ENCODE measurements at regions not wholly inside any gene's neighbourhood (a gene's known extent, or its start where the extent isn't known, plus 50 kb on each side); places are given as distances from the start of the nearest gene placed in this dataset.
A peak's percentile ranks its signal among the peaks of the same experiment; 100 is the strongest.

DNA sequence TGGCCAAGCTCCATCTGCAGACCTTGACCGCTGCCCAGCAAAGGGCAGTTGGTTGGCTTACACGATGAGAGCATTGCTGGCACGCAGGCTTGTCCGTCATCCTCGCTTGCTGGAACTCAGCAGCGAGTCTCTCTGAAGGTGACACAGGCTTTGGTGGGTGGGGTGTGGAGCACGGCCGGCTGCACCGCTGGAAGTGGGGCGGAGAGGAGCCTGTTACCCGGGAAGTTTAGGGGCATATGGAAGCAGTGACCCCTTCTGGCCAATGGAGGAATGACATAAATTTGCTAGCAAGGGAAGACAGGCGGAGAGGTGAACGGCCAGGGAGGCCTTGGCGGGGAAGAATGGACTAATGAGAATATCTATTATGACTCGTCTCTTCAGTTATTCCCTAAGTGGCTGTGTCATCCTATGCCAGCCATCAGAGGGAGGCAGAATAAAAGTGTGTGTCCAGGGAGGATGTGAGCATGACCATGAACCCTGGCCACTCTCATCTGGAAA, 65.9 kb upstream of the SDK2 start:
- no peak overlapping the region for H3K9ac ChIP-seq (ENCODE audit: low read length)
- no peak overlapping the region for H2AFZ ChIP-seq (ENCODE audit: insufficient read depth, low read depth, low read length, poor library complexity, severe bottlenecking)
- no peak overlapping the region for H3K4me3 ChIP-seq (ENCODE audit: control extremely low read depth in 1 of 5, extremely low read depth in 1 of 5, insufficient read depth in 1 of 5, low read depth in 2 of 5, low read length in 4 of 5)
- Mint-ChIP-seq H3K27me3 (peaks cover 17% of the 10 kb centered on the region), H3K4me3 (no peak overlapping the region), H3K27ac (no peak overlapping the region), H3K9me3 (ENCODE audit: insufficient read depth) (peaks cover 5% of the 10 kb centered on the region), H3K4me1 (peaks cover 22% of the 10 kb centered on the region)
- ATAC-seq (ENCODE audit: low read depth) (peak; percentile 61), DNase-seq (peak; percentile 77)
- no peaks in the 10 kb centered on the region for H3K79me2 ChIP-seq (ENCODE audit: control insufficient read depth, insufficient read depth, low read length)
- ChIA-PET CTCF (interaction anchor here (0.6 to 7.9 kb wide), 26 partner anchors 9 to 983 kb away, joined by 3 to 153 read pairs (median 4); partner anchors contain the start of gene SDK2), POLR2A (no interaction called here)
- peaks cover 0 to 11% (median 3%) of the 10 kb centered on the region in 4 experiments for H3K27me3 ChIP-seq (replicated peaks in 1 of 4; ENCODE audit: control extremely low read depth in 1 of 4, control insufficient read depth in 3 of 4, insufficient read depth in 4 of 4, low read length in 3 of 4)
- H4K20me1 ChIP-seq (ENCODE audit: control insufficient read depth, insufficient read depth, low read length, poor library complexity, severe bottlenecking): no peaks in the 10 kb centered on the region
- no peak overlapping the region for H3K4me2 ChIP-seq (replicated peaks; ENCODE audit: low read depth, low read length, poor library complexity, severe bottlenecking)
- WGBS (ENCODE audit: insufficient coverage): 31% methylated on average over 12 of the region's 15 CpGs
- no peak for TF ChIP-seq EZH2 (IDR thresholded peaks at IDR 0.05; ENCODE audit: borderline replicate concordance, insufficient read depth, low read depth, low read length, poor library complexity, severe bottlenecking)
- TF ChIP-seq, protein P1, sequence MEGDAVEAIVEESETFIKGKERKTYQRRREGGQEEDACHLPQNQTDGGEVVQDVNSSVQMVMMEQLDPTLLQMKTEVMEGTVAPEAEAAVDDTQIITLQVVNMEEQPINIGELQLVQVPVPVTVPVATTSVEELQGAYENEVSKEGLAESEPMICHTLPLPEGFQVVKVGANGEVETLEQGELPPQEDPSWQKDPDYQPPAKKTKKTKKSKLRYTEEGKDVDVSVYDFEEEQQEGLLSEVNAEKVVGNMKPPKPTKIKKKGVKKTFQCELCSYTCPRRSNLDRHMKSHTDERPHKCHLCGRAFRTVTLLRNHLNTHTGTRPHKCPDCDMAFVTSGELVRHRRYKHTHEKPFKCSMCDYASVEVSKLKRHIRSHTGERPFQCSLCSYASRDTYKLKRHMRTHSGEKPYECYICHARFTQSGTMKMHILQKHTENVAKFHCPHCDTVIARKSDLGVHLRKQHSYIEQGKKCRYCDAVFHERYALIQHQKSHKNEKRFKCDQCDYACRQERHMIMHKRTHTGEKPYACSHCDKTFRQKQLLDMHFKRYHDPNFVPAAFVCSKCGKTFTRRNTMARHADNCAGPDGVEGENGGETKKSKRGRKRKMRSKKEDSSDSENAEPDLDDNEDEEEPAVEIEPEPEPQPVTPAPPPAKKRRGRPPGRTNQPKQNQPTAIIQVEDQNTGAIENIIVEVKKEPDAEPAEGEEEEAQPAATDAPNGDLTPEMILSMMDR (IDR thresholded peaks at IDR 0.05): peak; percentile 81
- peaks cover 0 to 4% (median 0%) of the 10 kb centered on the region in 3 donors for H3K9me3 ChIP-seq (ENCODE audit: control extremely low read depth in 1 of 3, control insufficient read depth in 2 of 3, insufficient read depth in 1 of 3, low read length in 2 of 3)
- no peak overlapping the region for H3K27ac ChIP-seq (ENCODE audit: low read length in 2 of 2)
- peaks cover 19 to 28% of the 10 kb centered on the region in 2 donors for H3K4me1 ChIP-seq (ENCODE audit: control insufficient read depth in 2 of 2, insufficient read depth in 2 of 2, low read length in 2 of 2)
- H3K36me3 ChIP-seq (replicated peaks in 1 of 2; ENCODE audit: control extremely low read depth in 1 of 2, control insufficient read depth in 1 of 2, extremely low read depth in 1 of 2, insufficient read depth in 2 of 2, low read length in 1 of 2): no peaks in the 10 kb centered on the region
- intact Hi-C loops (cut with micrococcal nuclease): loop anchor here (2.0 to 5.0 kb wide), 4 partner anchors 68 to 983 kb away; partner anchors contain the start of gene SDK2

DNA sequence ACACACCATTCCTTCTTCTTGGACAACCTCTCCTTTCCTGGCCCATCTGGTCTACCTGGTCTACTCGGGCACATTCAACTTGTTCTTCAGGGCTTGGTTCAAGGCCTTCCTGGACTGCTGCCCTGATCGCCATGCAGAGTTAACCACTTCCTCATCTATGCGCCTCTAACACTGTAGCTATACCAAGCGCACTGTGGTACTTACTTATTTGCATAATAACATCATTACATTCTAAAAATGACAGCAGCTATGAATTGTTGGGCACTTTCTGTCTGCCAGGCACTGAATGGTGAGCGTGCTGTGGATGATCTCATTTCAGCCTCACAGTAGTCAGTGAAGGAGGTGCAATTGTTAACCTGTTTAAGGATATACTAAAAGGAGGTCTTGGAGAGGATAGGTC, 66.9 kb upstream of the SDK2 start:
- peak; percentile 83 for ATAC-seq (ENCODE audit: low read depth)
- peaks cover 20% of the 10 kb centered on the region for H3K27me3 Mint-ChIP-seq
- no peaks in the 10 kb centered on the region for H4K20me1 ChIP-seq (ENCODE audit: control insufficient read depth, insufficient read depth, low read length, poor library complexity, severe bottlenecking)
- H3K27me3 ChIP-seq (replicated peaks in 1 of 4; ENCODE audit: control extremely low read depth in 1 of 4, control insufficient read depth in 3 of 4, insufficient read depth in 4 of 4, low read length in 3 of 4): peaks cover 0 to 15% (median 3%) of the 10 kb centered on the region in 4 experiments
- no peaks in the 10 kb centered on the region for H3K36me3 ChIP-seq (replicated peaks in 1 of 2; ENCODE audit: control extremely low read depth in 1 of 2, control insufficient read depth in 1 of 2, extremely low read depth in 1 of 2, insufficient read depth in 2 of 2, low read length in 1 of 2)
- peak overlapping the region; percentile 29 for H2AFZ ChIP-seq (ENCODE audit: insufficient read depth, low read depth, low read length, poor library complexity, severe bottlenecking)
- H3K9me3 ChIP-seq (ENCODE audit: control extremely low read depth in 1 of 3, control insufficient read depth in 2 of 3, insufficient read depth in 1 of 3, low read length in 2 of 3): peaks cover 0 to 4% (median 0%) of the 10 kb centered on the region in 3 donors
- no peak overlapping the region for H3K27ac Mint-ChIP-seq
- peaks cover 5% of the 10 kb centered on the region for H3K9me3 Mint-ChIP-seq (ENCODE audit: insufficient read depth)
- H3K4me1 Mint-ChIP-seq: peaks cover 22% of the 10 kb centered on the region
- H3K4me3 Mint-ChIP-seq: no peak overlapping the region
- H3K4me3 ChIP-seq (ENCODE audit: control extremely low read depth in 1 of 5, extremely low read depth in 1 of 5, insufficient read depth in 1 of 5, low read depth in 2 of 5, low read length in 4 of 5): no peak overlapping the region
- H3K9ac ChIP-seq (ENCODE audit: low read length): no peak overlapping the region
- TF ChIP-seq, protein P1 (IDR thresholded peaks at IDR 0.05): no peak
- TF ChIP-seq EZH2 (IDR thresholded peaks at IDR 0.05; ENCODE audit: borderline replicate concordance, insufficient read depth, low read depth, low read length, poor library complexity, severe bottlenecking): no peak
- WGBS (ENCODE audit: insufficient coverage): 0% methylated on average over 4 of the region's 5 CpGs
- ChIA-PET CTCF (interaction anchor here (0.7 to 7.9 kb wide), 18 partner anchors 12 to 984 kb away, joined by 3 to 153 read pairs (median 4); partner anchors contain the start of gene SDK2), POLR2A (interaction anchor here (1.3 kb wide), 1 partner anchor 126 kb away, joined by 3 read pairs; no protein-coding TSS in a partner anchor)
- peak; percentile 45 for DNase-seq
- no peaks in the 10 kb centered on the region for H3K79me2 ChIP-seq (ENCODE audit: control insufficient read depth, insufficient read depth, low read length)
- intact Hi-C loops (cut with micrococcal nuclease): loop anchor here (2.0 to 5.0 kb wide), 4 partner anchors 69 to 984 kb away; partner anchors contain the start of gene SDK2
- H3K4me1 ChIP-seq (ENCODE audit: control insufficient read depth in 2 of 2, insufficient read depth in 2 of 2, low read length in 2 of 2): peaks cover 19 to 28% of the 10 kb centered on the region in 2 donors
- peak overlapping the region; percentile 45 for H3K4me2 ChIP-seq (replicated peaks; ENCODE audit: low read depth, low read length, poor library complexity, severe bottlenecking)
- H3K27ac ChIP-seq (ENCODE audit: low read length in 2 of 2): no peak overlapping the region

Measured in B cell (primary cell).